Ovary (tissue), 7 donors: ENCODE measurements at regions not wholly inside any gene's neighbourhood (a gene's known extent, or its start where the extent isn't known, plus 50 kb on each side); places are given as distances from the start of the nearest gene placed in this dataset.

ENCODE experiments used
- DNase-seq, 5 donors: peaks; one replicate each; pipeline ENCODE4 v3.0.0-alpha.2; 2019 to 2020
- H3K27ac ChIP-seq, 2 donors: fragments of 200-600 bp; one replicate each; pipeline versions ENCODE4 v1.5.1 to v1.8.0; 2019 to 2022
- H3K27me3 ChIP-seq: fragments of 200-600 bp; one replicate; pipeline ENCODE4 v1.8.0; 2022
- H3K36me3 ChIP-seq: fragments of 200-600 bp; sonication (generic); one replicate; pipeline ENCODE4 v1.5.1; 2019
- H3K4me1 ChIP-seq: one replicate; pipeline ENCODE4 v1.8.1; 2013; ENCODE audit warnings: mild to moderate bottlenecking, moderate library complexity; ENCODE audit not compliant: insufficient read depth
- H3K4me3 ChIP-seq: fragments of 200-600 bp; sonication (generic); one replicate; pipeline ENCODE4 v1.5.1; 2017
- H3K9me3 ChIP-seq, 2 donors: fragments of 200-600 bp in 1 of 2; sonication (generic) in 1 of 2; one replicate each; pipeline versions ENCODE4 v1.5.1 to v1.8.1; 2013 to 2019; ENCODE audit warnings: mild to moderate bottlenecking in 1 of 2, moderate library complexity in 1 of 2
- CTCF ChIP-seq, 3 donors: fragments of 450-650 bp in 2 of 3; fragments of 200-600 bp in 1 of 3; IDR thresholded peaks; one replicate each; pipeline versions ENCODE4 v1.5.1 to v1.8.0; 2016 to 2022; ENCODE audit warnings: antibody characterized with exemption in 3 of 3, mild to moderate bottlenecking in 1 of 3
- EP300 ChIP-seq: sonication (generic); formaldehyde crosslinking; IDR thresholded peaks from one replicate; pipeline ENCODE4 v1.6.1; 2017; ENCODE audit warnings: antibody characterized with exemption
- POLR2A ChIP-seq: fragments of 450-650 bp; IDR thresholded peaks from one replicate; pipeline ENCODE4 v1.6.1; 2017; ENCODE audit warnings: antibody characterized with exemption, mild to moderate bottlenecking, moderate library complexity
- WGBS, 3 donors: extraction: QIAGEN DNeasy Blood & Tissue Kit in 1 of 3; methylation state at CpG; one replicate each; pipeline versions ENCODE4 v1.1.5 to v1.1.7; 2013 to 2017; 5-methylcytosine and 5-hydroxymethylcytosine counted together
- intact Hi-C, 4 donors: fragments of 100-400 bp; cut with DNase I; formaldehyde crosslinking; loops; one replicate each; pipeline versions ENCODE4 v1.11.0 to v1.15.1; 2022 to 2023
- donor health status: DM: no; HTN: no; CAD: no; lungs with moderate emphysema.
- donor health status: DM: no; HTN: no; CAD: no.
- donor health status: Bipolar disorder and iron deficiency.
- donor health status: DM: no; HTN: no; CAD: no.
- donor health status: DM: yes; HTN: yes; CAD: no.

- no peak overlapping the region for H3K27ac ChIP-seq
- TF ChIP-seq CTCF (IDR thresholded peaks at IDR 0.05) = no peak
- no peak for TF ChIP-seq EP300
- no peak for TF ChIP-seq POLR2A
Observed at GRCh38 chr1:234691567-234691966, 81.6 kb upstream of the IRF2BP2 start.

GRCh38 chr1:234690872-234691271 lies 80.9 kb upstream of the IRF2BP2 start:
- Histone ChIP-seq H3K27ac (no peak overlapping the region), H3K27me3 (no peaks in the 10 kb centered on the region), H3K4me3 (no peak overlapping the region), H3K36me3 (no peaks in the 10 kb centered on the region), H3K9me3 (no peaks in the 10 kb centered on the region), H3K4me1 (no peaks in the 10 kb centered on the region)
- no peak for DNase-seq
- WGBS, 3 donors = 78 to 88% (median 80%) methylated on average over 2 of the region's 2 CpGs
- intact Hi-C loops = no loop called here
- no peak for TF ChIP-seq EP300
- no peak for TF ChIP-seq CTCF (IDR thresholded peaks at IDR 0.05)
- no peak for TF ChIP-seq POLR2A

More at GRCh38 chr1:234691567-234691966, 81.6 kb upstream of the IRF2BP2 start:
- DNase-seq = no peak
- Histone ChIP-seq H3K36me3 (no peaks in the 10 kb centered on the region), H3K4me3 (no peak overlapping the region), H3K4me1 (no peaks in the 10 kb centered on the region), H3K27me3 (no peaks in the 10 kb centered on the region), H3K9me3 (no peaks in the 10 kb centered on the region)
- intact Hi-C loops = no loop called here
- WGBS, 3 donors = 75 to 95% (median 80%) methylated on average over 3 of the region's 3 CpGs

- H3K4me1 ChIP-seq = peaks cover under 1% of the 10 kb centered on the region
- intact Hi-C loops = no loop called here
- H3K9me3 ChIP-seq = no peaks in the 10 kb centered on the region
- WGBS, 3 donors = 82 to 89% (median 83%) methylated on average over 3 of the region's 3 CpGs
- H3K36me3 ChIP-seq = no peaks in the 10 kb centered on the region
- H3K27me3 ChIP-seq = no peaks in the 10 kb centered on the region
- TF ChIP-seq POLR2A (no peak), EP300 (no peak), CTCF (IDR thresholded peaks at IDR 0.05) (no peak)
- no peak overlapping the region for H3K27ac ChIP-seq
- no peak overlapping the region for H3K4me3 ChIP-seq
- no peak for DNase-seq
Observed at GRCh38 chr1:234689236-234689635, 79.3 kb upstream of the IRF2BP2 start.

DNA sequence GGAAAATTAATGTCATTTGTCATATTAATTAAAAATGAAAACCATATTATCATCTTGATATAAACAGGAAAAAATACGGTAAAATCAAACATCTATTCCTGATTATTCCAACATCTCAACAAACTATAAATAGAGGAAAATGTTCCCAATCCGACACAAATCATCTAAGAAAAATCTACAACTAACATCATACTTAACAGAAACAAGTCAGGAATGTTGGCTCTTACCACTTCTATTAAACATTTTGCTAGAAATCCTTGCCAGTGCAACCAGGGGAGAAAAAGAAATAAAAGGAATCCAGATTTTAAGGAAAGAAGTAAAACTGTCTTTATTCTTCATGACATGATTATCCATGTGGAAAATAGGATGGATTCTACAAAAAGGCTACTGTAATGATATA lies 77.0 kb upstream of the IRF2BP2 start:
- DNase-seq = no peak
- peaks cover 3% of the 10 kb centered on the region for H3K4me1 ChIP-seq
- no peaks in the 10 kb centered on the region for H3K36me3 ChIP-seq
- TF ChIP-seq POLR2A (no peak), EP300 (no peak), CTCF (IDR thresholded peaks at IDR 0.05) (no peak)
- no peak overlapping the region for H3K27ac ChIP-seq
- H3K4me3 ChIP-seq = no peak overlapping the region
- H3K27me3 ChIP-seq = no peaks in the 10 kb centered on the region
- WGBS, 3 donors = 71 to 83% (median 81%) methylated on average over 2 of the region's 2 CpGs
- no peaks in the 10 kb centered on the region for H3K9me3 ChIP-seq
- intact Hi-C loops = no loop called here

- WGBS, 3 donors = 94 to 98% (median 98%) methylated on average over 1 of the region's 1 CpG
- Histone ChIP-seq H3K36me3 (no peaks in the 10 kb centered on the region), H3K9me3 (no peaks in the 10 kb centered on the region), H3K4me1 (peaks cover 3% of the 10 kb centered on the region), H3K27ac (no peak overlapping the region), H3K27me3 (no peaks in the 10 kb centered on the region), H3K4me3 (no peak overlapping the region)
- intact Hi-C loops = no loop called here
- no peak for DNase-seq
- TF ChIP-seq POLR2A = no peak
- no peak for TF ChIP-seq CTCF (IDR thresholded peaks at IDR 0.05)
- no peak for TF ChIP-seq EP300
Observed at GRCh38 chr1:234686035-234686434, 76.1 kb upstream of the IRF2BP2 start.
